Activated CD8-positive, alpha-beta memory T cell treated with anti-CD3 and anti-CD28 coated beads, Interleukin-2, amount 50 U/mL, for 4 hours (primary cell): ENCODE measurements at regions not wholly inside any gene's neighbourhood (a gene's known extent, or its start where the extent isn't known, plus 50 kb on each side); places are given as distances from the start of the nearest gene placed in this dataset.

ENCODE experiments used
- DNase-seq: peaks from one replicate; pipeline ENCODE4 v3.0.0-alpha.2; 2020

DNA sequence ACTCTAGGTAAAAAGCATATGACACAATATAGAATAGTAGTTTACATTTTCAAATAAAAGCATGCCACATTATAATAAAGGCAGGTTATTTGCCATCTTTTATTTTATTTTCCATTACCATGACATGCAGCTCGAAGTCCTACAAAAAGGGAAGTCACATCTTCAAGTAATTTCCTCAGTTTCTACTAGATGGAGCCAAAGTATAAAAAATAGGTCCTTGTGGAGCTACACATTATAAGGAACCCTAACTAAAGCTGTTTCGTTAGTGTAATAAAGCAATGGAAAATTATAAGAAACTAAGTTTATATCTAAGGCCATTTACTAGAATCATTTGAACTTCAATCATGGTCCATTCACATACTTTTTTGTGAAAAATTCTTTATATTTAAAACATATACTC is 674.5 kb downstream of the KCNJ3 start:
- no peak for DNase-seq

DNA sequence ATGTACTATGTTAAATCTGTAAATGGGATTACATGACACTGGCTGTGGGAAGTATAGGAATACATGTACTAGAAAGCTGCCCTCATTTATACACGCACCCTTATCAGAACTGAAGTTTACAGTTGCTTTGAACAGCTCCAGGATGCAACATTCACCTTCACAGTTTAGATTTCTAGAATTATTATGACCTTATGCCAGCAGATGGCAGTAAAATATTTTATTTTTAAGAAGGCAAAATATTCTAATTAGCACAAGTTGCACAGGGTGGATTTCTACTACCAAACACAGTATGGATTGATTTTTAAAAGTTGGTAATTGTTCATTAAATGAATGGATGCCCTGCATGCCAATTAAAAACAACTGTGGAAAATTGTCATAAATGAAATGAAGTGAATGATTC is 670.4 kb downstream of the KCNJ3 start:
- DNase-seq, result no peak

DNA sequence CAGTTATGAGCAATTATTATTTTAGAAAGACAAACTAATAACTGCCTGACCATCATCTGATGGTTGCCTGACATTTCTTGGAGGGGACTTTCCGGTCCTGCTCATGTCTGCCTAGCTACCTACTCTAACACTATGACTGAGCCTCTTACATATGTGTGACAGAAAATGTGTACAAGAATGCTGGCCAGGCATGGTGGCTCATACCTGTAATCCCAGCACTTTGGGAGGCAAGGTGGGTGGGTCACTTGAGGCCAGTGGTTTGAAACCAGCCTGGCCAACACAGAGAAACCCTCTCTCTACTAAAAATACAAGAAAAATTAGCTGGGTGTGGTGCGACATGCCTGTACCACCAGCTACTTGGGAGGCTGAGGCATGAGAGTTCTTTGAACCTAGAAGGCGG is 666.3 kb downstream of the KCNJ3 start:
- no peak for DNase-seq

DNA sequence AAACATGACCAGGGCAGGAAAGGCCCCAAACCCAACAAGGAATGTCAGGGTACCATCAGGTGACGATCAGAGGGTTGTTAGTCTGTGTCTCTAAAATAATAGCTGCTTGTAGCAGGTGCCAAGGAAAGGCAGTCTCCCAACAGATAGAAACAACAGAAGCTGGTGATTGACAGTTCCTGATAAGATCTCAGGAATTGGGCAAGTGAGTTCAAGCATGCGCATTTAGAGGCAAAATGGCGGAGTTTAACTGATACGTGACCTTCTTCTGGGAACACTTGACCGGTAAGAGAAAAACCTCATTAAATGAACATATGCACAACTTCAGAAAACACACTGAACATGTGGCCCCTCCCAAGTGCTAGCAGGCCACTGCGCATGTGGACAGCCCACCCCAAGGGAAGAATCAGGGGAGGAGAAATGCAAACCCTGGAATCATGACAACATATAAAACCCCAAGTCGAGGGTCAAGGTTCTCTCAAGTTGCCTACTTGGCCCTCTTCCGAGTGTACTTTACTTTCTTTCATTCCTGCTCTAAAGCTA is 664.9 kb downstream of the KCNJ3 start:
- no peak for DNase-seq

DNA sequence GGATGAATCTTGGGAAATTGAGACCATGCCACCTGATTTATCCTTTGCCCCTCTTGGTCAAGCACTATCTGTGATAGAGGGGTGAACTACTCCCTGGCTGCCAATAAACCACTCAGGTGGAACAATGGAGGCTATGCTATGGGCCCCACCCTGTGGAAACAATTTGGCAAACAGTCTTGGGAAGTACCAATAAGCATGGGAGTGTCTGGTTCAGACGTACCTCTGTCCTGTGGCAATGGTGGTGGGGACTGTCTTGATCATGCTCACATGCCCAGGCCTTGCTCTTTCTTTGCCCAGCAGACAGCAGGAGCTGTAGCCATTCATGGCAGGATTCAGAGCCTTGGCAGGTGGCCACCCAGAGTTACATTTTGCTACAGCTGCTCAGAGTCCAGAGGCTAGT is 658.7 kb downstream of the KCNJ3 start:
- DNase-seq, result no peak

DNA sequence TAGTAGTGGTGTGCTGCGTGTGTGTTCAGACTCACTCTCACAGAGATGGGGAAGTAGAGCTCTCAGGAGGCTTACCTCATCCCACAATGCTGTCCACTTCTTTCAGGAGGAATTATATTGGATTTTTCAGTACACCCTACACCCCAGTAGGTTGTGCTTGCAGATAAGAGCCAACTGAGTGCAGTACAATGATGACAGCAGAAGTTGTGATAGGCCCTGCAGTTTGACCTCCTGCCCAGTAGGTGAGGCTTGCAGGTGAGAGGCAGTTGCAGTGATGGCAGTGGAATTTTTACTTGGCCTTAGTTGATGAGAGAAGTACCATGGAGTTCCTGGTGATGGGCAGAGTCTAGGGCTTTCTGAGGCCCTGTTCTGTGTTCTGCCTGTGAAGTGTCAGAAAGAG is 657.8 kb downstream of the KCNJ3 start:
- DNase-seq, result no peak

DNA sequence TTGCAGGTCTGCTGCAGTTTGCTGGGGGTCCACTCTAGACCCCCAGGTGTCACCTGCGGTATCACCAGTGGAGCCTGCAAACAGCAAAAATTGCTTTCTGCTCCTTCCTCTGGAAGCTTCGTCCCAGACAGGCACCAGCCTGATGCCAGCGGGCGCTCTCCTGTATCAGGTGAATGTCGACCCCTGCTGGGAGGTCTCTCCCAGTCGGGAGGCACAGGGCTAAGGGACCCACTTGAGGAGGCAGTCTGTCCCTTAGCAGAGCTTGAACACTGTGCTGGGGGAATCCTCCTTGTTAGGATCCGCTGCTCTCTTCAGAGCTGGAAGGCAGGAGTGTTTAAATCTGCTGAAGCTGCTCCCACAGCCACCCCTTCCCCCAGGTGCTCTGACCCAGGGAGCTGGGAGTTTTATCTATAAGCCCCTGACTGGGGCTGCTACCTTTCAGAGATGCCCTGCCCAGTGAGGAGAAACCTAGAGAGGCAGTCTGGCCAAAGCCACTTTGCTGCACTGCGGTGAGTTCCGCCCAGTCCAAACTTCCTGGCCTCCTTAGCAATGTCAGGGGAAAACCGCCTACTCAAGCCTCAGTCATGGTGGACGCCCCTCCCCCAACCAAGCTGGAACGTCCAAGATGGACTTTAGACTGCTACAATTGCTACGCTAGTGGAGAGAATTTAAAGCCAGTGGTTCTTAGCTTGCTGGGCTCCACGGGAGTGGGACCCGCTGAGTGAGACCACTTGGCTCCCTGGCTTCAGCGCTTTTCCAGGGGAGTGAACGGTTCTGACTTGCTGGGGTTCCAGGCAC is 652.5 kb downstream of the KCNJ3 start:
- DNase-seq, result no peak

DNA sequence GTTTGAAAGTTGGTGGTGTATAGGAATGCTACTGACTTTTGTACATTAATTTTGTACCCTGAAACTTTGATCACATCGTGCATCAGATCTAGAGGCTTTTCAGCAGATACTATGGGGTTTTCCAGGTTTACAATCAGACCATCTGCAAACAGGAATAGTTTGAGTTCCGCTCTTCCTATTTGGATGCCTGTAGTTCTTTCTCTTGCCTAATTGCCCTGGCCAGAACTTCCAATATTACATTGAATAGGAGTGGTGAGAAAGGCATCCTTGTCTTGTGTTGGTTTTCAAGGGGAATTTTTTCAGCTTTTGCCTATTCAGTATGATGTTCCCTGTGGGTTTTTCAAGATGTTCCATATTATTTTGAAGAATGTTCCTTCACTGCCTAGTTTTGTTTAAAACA is 633.5 kb downstream of the KCNJ3 start:
- DNase-seq, result no peak

DNA sequence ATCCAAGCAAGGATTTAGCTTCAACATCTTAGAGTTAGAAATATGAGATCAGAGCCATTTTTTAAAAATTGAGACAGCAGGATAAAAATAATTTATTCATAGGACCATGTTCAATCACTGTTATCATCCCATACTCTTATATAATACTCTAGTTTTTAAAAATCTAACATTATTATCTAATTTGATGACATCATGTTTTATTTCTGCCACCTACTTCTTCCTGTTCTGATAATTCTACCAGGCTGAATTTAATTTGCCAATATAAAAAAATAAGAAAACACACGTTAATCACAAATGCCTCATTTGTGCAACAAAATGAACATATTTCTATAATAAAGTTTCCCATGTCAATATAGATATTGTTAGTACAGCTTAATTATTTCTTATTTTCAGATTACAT is 621.7 kb downstream of the KCNJ3 start:
- DNase-seq, result no peak

DNA sequence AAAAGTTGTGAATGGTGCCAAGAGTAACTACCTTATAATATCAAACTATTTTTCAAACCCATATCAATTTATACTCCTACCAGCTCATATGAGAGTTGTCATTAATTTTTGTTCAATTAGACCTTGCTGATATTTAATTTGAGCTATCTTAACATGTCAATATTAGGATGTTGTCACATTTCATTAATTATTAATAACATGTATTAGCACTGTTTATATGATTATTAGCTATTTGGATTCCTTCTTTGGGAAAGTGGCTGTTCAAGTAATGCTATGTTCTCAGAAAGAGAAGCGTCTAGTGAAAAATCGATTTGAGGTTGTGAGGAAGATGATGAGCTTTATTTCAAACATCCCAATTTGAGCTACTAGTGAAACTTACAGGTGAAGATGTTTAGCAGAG is 620.2 kb downstream of the KCNJ3 start:
- no peak for DNase-seq

DNA sequence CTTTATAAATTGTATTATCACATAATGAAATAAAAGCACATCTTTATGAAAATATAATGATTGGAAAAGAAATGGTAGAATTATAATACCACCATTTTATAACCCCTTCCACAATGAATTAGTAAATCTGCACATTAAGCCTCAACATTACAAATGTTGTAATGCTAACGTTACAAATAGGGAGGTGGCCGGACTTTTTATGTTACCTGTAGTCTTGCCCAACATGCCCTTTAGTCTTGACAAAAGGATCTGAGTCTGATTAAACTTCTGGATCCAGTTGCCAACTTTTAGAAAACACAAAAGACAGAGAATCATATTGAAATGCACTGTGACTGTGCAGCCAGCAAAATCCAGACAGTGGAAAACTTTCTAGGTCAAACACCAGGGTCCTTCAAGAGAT is 617.3 kb downstream of the KCNJ3 start:
- DNase-seq, result no peak

DNA sequence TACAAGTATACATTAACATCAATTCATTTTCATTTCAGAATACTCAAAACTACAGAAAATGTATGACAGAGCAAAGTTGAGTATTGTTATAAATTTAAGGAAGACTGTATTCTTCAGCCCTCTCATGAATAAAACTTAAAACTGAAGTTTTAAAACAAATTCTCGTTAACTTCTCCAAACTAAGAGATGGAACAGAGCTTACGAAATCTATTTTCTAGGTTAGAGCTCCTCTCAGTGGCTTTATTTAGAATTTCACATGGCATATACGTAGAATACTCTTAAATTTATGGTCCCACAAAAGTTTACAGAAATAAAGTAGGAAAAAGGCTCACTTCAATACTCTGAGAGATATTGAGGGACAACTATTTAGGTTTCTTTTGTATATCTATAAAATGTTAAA is 612.1 kb downstream of the KCNJ3 start:
- DNase-seq, result no peak

DNA sequence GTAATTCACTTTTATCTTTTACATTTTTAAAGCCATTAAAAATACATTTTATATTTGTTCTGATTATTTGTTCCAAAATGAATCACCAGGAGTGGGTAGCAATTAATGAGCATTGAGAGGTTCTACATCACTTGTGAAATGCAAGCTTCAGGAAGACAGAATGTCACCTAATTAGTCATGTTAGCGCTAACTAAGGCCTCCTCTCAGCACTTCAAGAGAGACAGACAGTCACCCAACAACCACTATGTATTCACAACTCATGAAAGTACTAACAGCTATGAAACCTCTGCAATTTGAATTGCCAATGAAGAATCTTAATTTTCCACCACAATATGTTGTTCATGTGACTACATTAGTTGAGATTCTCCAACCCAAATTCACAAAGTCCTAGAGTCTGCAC is 611.0 kb downstream of the KCNJ3 start:
- DNase-seq, result no peak

DNA sequence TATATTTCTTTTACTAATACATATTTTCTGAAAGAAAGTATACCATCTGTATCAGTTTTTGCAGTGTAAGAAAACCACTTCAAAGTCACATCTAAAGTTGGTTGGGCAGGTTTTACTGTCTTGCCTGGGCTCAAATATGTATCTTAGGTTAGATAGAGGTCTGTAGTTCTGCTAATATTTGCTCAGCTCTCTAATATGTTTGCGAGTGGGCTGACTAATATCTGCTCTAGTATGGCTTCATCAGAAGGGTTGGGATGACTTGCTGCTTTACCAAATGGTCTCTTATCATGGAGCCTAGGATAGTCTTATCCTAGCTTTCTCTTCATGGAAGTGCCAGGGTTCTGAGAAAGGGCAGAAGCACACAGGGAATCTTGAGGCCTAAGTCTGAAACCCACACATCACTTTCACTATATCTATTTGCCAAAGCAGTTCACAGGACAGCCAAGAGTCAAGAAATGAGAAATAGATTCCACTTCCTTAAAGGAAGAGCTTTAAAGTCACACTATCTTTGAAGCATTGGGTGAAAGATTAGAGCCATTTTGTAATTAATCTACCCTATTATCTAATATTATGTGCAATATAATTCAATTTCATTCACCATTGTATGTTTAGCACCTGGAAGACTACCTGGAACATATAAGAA is 610.0 kb downstream of the KCNJ3 start:
- no peak for DNase-seq

DNA sequence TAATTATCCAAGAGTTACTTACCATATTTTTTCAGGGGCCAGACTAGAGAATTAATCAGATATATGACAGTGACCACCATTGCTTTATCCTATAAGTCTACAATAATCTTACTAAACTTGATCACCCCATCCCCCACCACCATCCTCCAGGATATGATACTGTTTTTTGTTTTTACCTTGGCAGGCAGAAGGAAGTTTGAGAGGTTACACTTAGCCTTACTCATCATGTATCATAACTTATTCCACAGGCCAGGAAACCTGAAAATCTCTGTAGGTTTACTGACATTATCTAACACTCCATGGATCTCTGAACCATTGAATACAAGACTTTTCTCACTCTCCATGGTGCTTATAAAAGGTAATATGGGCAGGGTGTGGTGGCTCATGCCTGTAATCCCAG is 602.7 kb downstream of the KCNJ3 start:
- no peak for DNase-seq

DNA sequence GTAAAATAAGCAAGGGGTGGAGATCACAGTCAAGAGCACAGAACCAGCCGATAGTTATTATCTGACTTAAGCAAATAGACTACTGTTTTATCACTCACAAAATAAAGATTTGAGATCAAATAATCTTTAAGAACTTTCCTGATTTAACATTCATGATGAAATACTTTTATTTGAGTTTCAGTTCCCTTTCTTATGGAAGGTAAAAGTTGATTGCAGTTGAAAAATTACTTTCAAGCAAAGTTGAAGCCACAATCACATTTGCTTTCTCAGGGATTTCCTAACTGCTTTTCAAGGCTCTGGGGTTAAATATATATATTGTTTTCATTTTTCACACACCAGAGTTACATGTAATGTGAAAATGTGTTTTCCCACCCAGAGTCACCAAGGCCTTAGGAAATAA is 599.5 kb downstream of the KCNJ3 start:
- DNase-seq, result no peak

DNA sequence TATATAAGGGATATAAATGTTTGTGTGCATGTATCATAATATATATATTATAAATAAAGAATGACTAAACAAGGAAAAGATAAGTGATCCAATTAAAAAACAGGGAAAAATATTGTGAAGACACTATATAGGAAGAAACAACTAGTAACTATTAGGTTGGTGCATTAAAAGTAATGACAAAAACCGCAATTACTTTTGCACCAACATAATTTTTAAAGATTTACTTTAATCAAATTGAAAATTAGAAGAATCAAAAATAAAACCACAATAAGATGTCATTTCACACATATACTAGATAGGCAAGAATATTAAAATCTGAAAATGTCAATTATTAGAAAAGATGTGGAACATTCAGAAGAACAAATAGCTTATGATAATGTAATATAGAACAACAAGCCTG is 595.9 kb downstream of the KCNJ3 start:
- no peak for DNase-seq

DNA sequence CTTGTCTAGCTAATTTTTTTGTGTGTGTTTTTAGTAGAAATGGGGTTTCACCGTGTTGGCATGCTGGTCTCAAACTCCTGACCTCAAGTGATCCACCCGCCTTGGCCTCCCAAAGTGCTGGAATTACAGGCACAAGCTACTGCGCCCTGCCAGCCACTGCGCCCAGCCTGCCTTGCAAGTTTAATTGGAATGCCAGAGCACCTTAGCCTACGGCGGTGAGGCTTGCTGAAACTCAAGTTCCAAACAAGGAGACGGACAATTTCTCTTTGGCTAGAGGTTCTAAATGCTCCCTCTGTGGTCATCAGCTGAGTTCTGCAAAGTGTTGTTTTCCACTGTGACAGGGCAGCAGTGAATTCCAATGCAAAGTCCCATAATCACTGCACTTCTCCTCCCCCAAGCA is 583.4 kb downstream of the KCNJ3 start:
- DNase-seq, result no peak

DNA sequence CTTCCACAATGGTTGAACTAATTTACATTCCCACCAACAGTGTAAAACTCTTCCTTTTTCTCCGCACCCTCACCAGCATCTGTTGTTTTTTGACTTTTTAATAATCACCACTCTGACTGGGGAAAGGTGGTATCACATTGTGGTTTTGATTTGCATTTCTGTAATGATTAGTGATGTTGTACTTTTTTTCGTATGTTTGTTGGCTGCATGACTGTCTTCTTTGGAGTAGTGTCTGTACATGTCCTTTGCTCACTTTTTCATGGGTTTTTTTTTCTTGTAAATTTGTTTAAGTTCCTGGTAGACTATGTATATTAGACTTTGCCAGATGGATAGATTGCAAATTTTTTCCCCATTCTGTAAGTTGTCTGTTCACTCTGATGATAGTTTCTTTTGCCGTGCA is 574.8 kb downstream of the KCNJ3 start:
- no peak for DNase-seq

DNA sequence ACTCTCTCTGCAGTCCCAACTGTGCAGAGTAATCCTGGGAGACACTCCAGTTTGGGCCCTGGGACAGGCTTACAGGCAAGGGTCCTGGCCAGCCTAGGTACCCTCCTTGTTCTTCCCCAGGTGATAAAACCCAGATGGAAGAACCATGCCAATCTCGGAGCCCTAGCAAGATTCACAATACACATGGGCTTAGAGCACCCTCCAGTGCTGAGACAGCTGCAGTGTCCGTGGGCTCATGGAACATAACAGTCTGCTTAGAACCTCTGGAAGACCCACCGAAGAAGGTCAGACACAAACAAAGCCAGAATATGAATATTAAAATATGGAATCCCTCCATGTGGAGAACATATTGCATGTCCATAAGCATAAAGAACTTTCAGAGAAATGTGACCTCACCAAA is 568.1 kb downstream of the KCNJ3 start:
- DNase-seq, result no peak

DNA sequence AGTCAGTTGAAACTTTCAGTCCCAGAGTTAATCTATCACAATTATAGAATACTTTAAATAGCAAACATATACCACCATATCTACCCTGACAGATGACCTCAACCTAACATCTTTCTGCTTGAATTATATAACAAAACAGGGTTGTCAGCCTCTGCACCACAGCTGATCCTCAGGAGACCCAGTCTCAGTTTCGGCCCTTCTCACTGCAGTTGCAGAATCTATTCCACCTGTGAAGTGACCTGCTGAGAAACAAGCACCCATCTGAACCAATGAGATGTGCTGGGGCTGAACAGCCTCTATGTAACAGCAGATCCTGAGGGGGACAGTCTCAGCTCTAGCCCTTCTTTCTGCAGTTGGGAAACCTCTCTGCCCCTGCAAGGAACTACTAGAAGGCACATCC is 567.6 kb downstream of the KCNJ3 start:
- no peak for DNase-seq

DNA sequence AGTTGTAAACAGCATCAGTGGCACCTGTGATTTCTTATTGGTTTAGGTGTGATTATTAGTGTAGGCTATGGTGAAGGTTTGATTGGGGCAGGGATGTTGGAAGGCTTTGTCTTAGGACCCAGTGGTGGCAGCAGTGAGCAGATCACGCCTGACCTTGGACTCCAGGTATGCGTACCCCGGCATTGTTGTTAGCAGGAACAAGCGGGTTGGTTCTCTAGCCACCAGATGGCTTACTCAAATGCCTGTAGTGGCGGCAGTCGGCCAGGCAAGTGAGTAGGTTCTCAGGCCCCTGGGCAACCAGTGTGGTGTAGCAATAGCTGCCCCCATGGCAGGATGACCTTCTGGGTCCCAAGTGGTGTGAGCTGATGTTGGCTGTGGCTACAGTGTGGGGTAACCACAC is 558.3 kb downstream of the KCNJ3 start:
- no peak for DNase-seq

DNA sequence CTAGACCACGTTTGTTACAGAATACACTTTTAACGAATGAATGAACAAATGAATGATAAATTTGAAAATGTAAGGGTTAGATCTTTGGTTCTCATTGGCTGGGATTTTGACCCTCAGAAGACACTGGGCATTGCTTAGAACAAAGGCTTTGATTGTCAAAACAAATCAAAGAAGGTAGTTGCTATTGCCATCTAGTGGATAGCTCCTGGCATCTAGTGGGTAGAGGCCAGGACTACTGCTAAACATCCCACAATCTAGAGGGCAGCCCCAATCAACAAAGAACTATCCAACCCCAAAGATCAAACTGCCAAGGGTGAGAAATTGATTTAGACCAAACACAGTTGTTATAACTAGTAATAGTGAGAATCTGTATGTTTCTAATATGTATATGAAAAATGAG is 552.3 kb downstream of the KCNJ3 start:
- DNase-seq, result no peak

DNA sequence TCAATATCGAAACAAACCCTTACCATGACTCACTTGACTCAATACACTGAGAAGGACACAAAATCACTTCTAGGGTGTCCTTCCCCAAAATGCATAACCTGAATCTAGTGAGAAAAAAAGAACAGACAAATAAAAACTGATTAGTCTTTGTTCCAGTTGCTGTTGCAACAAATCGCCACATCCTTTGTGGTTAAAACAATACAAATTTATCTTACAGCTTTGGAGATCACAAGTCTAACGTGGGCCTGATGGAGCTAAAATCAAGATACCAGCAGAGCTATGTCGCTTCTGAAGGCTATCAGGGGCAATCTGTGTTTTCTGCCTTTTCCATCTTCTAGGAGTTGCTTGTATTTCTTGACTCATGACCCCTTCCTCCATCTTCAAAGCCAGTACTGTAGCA is 541.7 kb downstream of the KCNJ3 start:
- DNase-seq, result no peak

DNA sequence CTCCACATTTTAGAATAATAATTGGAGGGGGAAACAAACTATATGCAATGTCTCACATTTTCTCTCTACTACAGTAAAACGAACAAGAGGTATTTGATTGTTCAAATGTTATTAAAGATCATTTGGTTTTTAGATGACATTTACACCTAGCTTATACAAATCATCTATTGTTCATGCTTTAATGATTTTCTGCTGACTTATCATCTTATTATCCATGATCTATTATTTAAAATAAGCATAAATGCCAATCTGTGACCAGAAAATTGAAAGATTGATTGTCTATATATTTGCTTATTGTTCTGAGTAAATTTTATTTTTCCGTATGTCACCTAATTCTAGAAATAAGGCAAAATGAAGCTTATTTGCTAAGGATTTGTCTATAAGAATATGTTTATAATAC is 537.2 kb downstream of the KCNJ3 start:
- DNase-seq, result no peak
